IMR-90 (cell line): ENCODE measurements at regions not wholly inside any gene's neighbourhood (a gene's known extent, or its start where the extent isn't known, plus 50 kb on each side); places are given as distances from the start of the nearest gene placed in this dataset.

Experiments used
- ATAC-seq: fragments of 200-7000 bp; cut with Tn5 transposase; 2 replicates; pipeline ENCODE4 v1.9.1; 2020; ENCODE audit warnings: low read depth, mild to moderate bottlenecking, moderate library complexity
- BruUV-seq: library from RNA; stranded (reverse); fragments of 400-500 nt; replicated peaks from 2 replicates; lab custom pipeline; 2021; lab: Mats Ljungman, UMichigan
- CTCF ChIA-PET: fragments of 300-600 bp; formaldehyde crosslinking; extraction: SDS; loops from one replicate; lab custom pipeline; 2021; ENCODE audit warnings: antibody characterized with exemption; lab: Yijun Ruan, JAX
- POLR2A ChIA-PET: fragments of 300-600 bp; sonication (Branson Sonifier 250); formaldehyde crosslinking; loops from one replicate; lab custom pipeline; 2022; ENCODE audit warnings: antibody characterized with exemption; ENCODE audit not compliant: unreplicated experiment; lab: Charles Lee
- DNase-seq: peaks from one replicate; pipeline ENCODE4 v3.0.0; 2013
- H2AFZ ChIP-seq: replicated peaks from 2 replicates; pipeline ENCODE3; 2013; ENCODE audit warnings: low read length, mild to moderate bottlenecking; ENCODE audit not compliant: poor library complexity
- H2AK5ac ChIP-seq: 2 replicates; pipeline ENCODE4 v1.6.1; 2013; ENCODE audit warnings: low read depth, low read length, inconsistent platforms
- H2AK9ac ChIP-seq: replicated peaks from 2 replicates; pipeline ENCODE3; 2013; ENCODE audit warnings: mild to moderate bottlenecking, low read depth, low read length, moderate library complexity; ENCODE audit not compliant: poor library complexity
- H2BK120ac ChIP-seq: 2 replicates; pipeline ENCODE4 v1.6.1; 2013; ENCODE audit warnings: low read depth, low read length, inconsistent platforms
- H2BK15ac ChIP-seq: 3 replicates; pipeline ENCODE4 v1.6.1; 2013; ENCODE audit warnings: low read depth, low read length, inconsistent platforms
- H2BK20ac ChIP-seq: 2 replicates; pipeline ENCODE4 v1.6.1; 2013; ENCODE audit warnings: low read depth, mild to moderate bottlenecking, inconsistent platforms, low read length, moderate library complexity
- H2BK5ac ChIP-seq: 2 replicates; pipeline ENCODE4 v1.6.1; 2013; ENCODE audit warnings: mild to moderate bottlenecking, low read depth, low read length, inconsistent platforms; ENCODE audit not compliant: poor library complexity, severe bottlenecking
- H3K14ac ChIP-seq: replicated peaks from 2 replicates; pipeline ENCODE4 v1.6.1; 2013; ENCODE audit warnings: low read depth, low read length, inconsistent platforms
- H3K18ac ChIP-seq: 2 replicates; pipeline ENCODE4 v1.6.1; 2013; ENCODE audit warnings: low read depth, low read length, control low read depth
- H3K23ac ChIP-seq: 2 replicates; pipeline ENCODE4 v1.6.1; 2013; ENCODE audit warnings: low read depth, low read length, inconsistent platforms
- H3K27ac ChIP-seq: 2 replicates; pipeline ENCODE4 v1.5.1; 2013; ENCODE audit warnings: mild to moderate bottlenecking, control low read depth, low read length; ENCODE audit not compliant: insufficient read depth
- H3K27me3 ChIP-seq: 2 replicates; pipeline ENCODE4 v1.6.1; 2013; ENCODE audit warnings: low read length; ENCODE audit not compliant: control insufficient read depth, insufficient read depth
- H3K36me3 ChIP-seq: 2 replicates; pipeline ENCODE4 v1.6.1; 2013; ENCODE audit warnings: low read length, mixed read lengths; ENCODE audit not compliant: control insufficient read depth, insufficient read depth
- H3K4ac ChIP-seq: 2 replicates; pipeline ENCODE4 v1.6.1; 2013; ENCODE audit warnings: low read depth, low read length, inconsistent platforms
- H3K4me1 ChIP-seq: 2 replicates; pipeline ENCODE4 v1.6.1; 2013; ENCODE audit warnings: low read length, mixed read lengths; ENCODE audit not compliant: control insufficient read depth, insufficient read depth
- H3K4me2 ChIP-seq: 2 replicates; pipeline ENCODE4 v1.6.1; 2013; ENCODE audit warnings: low read depth, mild to moderate bottlenecking, control low read depth, low read length, moderate library complexity
- H3K4me3 ChIP-seq: 2 replicates; pipeline ENCODE4 v1.5.1; 2013; ENCODE audit warnings: low read depth, mild to moderate bottlenecking, control low read depth, low read length, moderate library complexity; ENCODE audit not compliant: insufficient read depth
- H3K56ac ChIP-seq: 2 replicates; pipeline ENCODE4 v1.6.1; 2013; ENCODE audit warnings: low read length, inconsistent platforms; ENCODE audit not compliant: insufficient read depth; ENCODE audit errors: extremely low read depth
- H3K79me1 ChIP-seq, 2 experiments: 2 replicates each; pipeline ENCODE4 v1.6.1; 2013; ENCODE audit warnings: low read length in 2 of 2, inconsistent platforms in 1 of 2, low read depth in 1 of 2
- H3K9ac ChIP-seq: 2 replicates; pipeline ENCODE4 v1.6.1; 2013; ENCODE audit warnings: low read depth, low read length, control low read depth
- H3K9me1 ChIP-seq: 2 replicates; pipeline ENCODE4 v1.6.1; 2013; ENCODE audit warnings: low read length, inconsistent platforms; ENCODE audit not compliant: insufficient read depth
- H3K9me3 ChIP-seq: 2 replicates; pipeline ENCODE4 v1.6.1; 2013; ENCODE audit warnings: low read length; ENCODE audit not compliant: control insufficient read depth, insufficient read depth
- H4K20me1 ChIP-seq: 2 replicates; pipeline ENCODE4 v1.6.1; 2013; ENCODE audit warnings: low read length, inconsistent platforms; ENCODE audit not compliant: insufficient read depth
- H4K5ac ChIP-seq: 2 replicates; pipeline ENCODE4 v1.6.1; 2013; ENCODE audit warnings: mild to moderate bottlenecking, low read depth, low read length, control low read depth
- H4K8ac ChIP-seq, 2 experiments: 2 replicates each; pipeline ENCODE4 v1.6.1; 2013; ENCODE audit warnings: low read depth in 2 of 2, low read length in 2 of 2, control low read depth in 1 of 2, inconsistent platforms in 1 of 2
- H4K91ac ChIP-seq: 2 replicates; pipeline ENCODE4 v1.6.1; 2013; ENCODE audit warnings: low read depth, low read length, inconsistent platforms; ENCODE audit not compliant: insufficient read depth
- BHLHE40 ChIP-seq: fragments of 150-350 bp; IDR thresholded peaks from 2 replicates; pipeline ENCODE4 v1.6.1; 2016; ENCODE audit warnings: mild to moderate bottlenecking, low read depth, low read length
- CEBPB ChIP-seq: IDR thresholded peaks from 2 replicates; pipeline ENCODE4 v1.6.1; 2012; ENCODE audit warnings: low read depth, low read length, improper control_type of control experiment
- MAZ ChIP-seq: IDR thresholded peaks from 2 replicates; pipeline ENCODE4 v1.6.1; 2012; ENCODE audit warnings: low read depth, mild to moderate bottlenecking, low read length, improper control_type of control experiment, moderate library complexity, borderline replicate concordance
- RAD21 ChIP-seq: IDR thresholded peaks from 2 replicates; pipeline ENCODE4 v1.6.1; 2012; ENCODE audit warnings: low read length, improper control_type of control experiment
- RCOR1 ChIP-seq: IDR thresholded peaks from 2 replicates; pipeline ENCODE4 v1.6.1; 2012; ENCODE audit warnings: mild to moderate bottlenecking, low read length, improper control_type of control experiment; ENCODE audit not compliant: insufficient replicate concordance
- RFX5 ChIP-seq: IDR thresholded peaks from 2 replicates; pipeline ENCODE4 v1.8.0; 2012; ENCODE audit warnings: low read depth, mild to moderate bottlenecking, low read length, moderate library complexity
- SMC3 ChIP-seq: fragments of 150-350 bp; IDR thresholded peaks from 2 replicates; pipeline ENCODE4 v1.6.1; 2016; ENCODE audit warnings: low read depth, mild to moderate bottlenecking, antibody characterized with exemption, low read length, moderate library complexity
- WGBS, 2 experiments: methylation state at CpG; one replicate each; pipeline versions ENCODE4 v1.1.5 to v1.1.7; 2013; ENCODE audit warnings: missing lambda C conversion rate in 2 of 2; ENCODE audit not compliant: insufficient read length in 1 of 2; ENCODE audit errors: extremely low coverage in 2 of 2; 5-methylcytosine and 5-hydroxymethylcytosine counted together
- dilution Hi-C: fragments of 300-500 bp; cut with HindIII; formaldehyde crosslinking; loops from one replicate; pipeline ENCODE4 v1.14.3; 2018; ENCODE audit warnings: low sequenced_read_pairs; ENCODE audit not compliant: unreplicated experiment
- in situ Hi-C: fragments of 300-500 bp; cut with MboI; formaldehyde crosslinking; loops from 3 replicates; pipeline ENCODE4 v1.14.3; 2019; ENCODE audit warnings: low sequenced_read_pairs, inconsistent platforms, mixed read lengths
- intact Hi-C: fragments of 100-400 bp; cut with micrococcal nuclease; formaldehyde crosslinking; loops from 2 replicates; pipeline ENCODE4 v1.10.0; 2022
- TF ChIP-seq, protein P1 (sequence below): fragments of 150-350 bp; IDR thresholded peaks from 2 replicates; pipeline ENCODE4 v1.6.1; 2017; ENCODE audit warnings: mild to moderate bottlenecking, antibody characterized with exemption, low read length, low read depth
- TF ChIP-seq, protein P2 (sequence below): fragments of 150-350 bp; IDR thresholded peaks from 2 replicates; pipeline ENCODE4 v1.6.1; 2016; ENCODE audit warnings: low read depth, mild to moderate bottlenecking, low read length, moderate library complexity, borderline replicate concordance
- TF ChIP-seq, protein P3 (sequence below): conservative IDR thresholded peaks from 2 replicates; pipeline ENCODE4 v1.5.1; 2012; ENCODE audit warnings: mild to moderate bottlenecking, low read depth, low read length, improper control_type of control experiment

GRCh38 chr1:60146884-60147283, 73.3 kb upstream of the C1orf87 start:
- H2BK5ac ChIP-seq = no peak overlapping the region
- DNase-seq = no peak
- dilution Hi-C loops (no loop called here), intact Hi-C loops (no loop called here), in situ Hi-C loops (no loop called here)
- TF ChIP-seq, protein P1, sequence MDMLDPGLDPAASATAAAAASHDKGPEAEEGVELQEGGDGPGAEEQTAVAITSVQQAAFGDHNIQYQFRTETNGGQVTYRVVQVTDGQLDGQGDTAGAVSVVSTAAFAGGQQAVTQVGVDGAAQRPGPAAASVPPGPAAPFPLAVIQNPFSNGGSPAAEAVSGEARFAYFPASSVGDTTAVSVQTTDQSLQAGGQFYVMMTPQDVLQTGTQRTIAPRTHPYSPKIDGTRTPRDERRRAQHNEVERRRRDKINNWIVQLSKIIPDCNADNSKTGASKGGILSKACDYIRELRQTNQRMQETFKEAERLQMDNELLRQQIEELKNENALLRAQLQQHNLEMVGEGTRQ = no peak
- TF ChIP-seq, protein P2, sequence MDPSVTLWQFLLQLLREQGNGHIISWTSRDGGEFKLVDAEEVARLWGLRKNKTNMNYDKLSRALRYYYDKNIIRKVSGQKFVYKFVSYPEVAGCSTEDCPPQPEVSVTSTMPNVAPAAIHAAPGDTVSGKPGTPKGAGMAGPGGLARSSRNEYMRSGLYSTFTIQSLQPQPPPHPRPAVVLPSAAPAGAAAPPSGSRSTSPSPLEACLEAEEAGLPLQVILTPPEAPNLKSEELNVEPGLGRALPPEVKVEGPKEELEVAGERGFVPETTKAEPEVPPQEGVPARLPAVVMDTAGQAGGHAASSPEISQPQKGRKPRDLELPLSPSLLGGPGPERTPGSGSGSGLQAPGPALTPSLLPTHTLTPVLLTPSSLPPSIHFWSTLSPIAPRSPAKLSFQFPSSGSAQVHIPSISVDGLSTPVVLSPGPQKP = no peak
- no peak for TF ChIP-seq RFX5
- no peak for TF ChIP-seq SMC3
- TF ChIP-seq BHLHE40 = no peak
- TF ChIP-seq MAZ = no peak
- TF ChIP-seq, protein P3, sequence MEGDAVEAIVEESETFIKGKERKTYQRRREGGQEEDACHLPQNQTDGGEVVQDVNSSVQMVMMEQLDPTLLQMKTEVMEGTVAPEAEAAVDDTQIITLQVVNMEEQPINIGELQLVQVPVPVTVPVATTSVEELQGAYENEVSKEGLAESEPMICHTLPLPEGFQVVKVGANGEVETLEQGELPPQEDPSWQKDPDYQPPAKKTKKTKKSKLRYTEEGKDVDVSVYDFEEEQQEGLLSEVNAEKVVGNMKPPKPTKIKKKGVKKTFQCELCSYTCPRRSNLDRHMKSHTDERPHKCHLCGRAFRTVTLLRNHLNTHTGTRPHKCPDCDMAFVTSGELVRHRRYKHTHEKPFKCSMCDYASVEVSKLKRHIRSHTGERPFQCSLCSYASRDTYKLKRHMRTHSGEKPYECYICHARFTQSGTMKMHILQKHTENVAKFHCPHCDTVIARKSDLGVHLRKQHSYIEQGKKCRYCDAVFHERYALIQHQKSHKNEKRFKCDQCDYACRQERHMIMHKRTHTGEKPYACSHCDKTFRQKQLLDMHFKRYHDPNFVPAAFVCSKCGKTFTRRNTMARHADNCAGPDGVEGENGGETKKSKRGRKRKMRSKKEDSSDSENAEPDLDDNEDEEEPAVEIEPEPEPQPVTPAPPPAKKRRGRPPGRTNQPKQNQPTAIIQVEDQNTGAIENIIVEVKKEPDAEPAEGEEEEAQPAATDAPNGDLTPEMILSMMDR = no peak
- no peak for TF ChIP-seq RAD21
- no peak for TF ChIP-seq RCOR1
- no peak for TF ChIP-seq CEBPB
- no peak overlapping the region for H3K4me3 ChIP-seq
- no peak overlapping the region for H2BK20ac ChIP-seq
- no peaks in the 10 kb centered on the region for H3K9me3 ChIP-seq
- H2AK5ac ChIP-seq = no peak overlapping the region
- H4K20me1 ChIP-seq = no peaks in the 10 kb centered on the region
- no peaks in the 10 kb centered on the region for H3K27me3 ChIP-seq
- no TSS peak for BruUV-seq
- no peak overlapping the region for H4K91ac ChIP-seq
- no peak overlapping the region for H2AFZ ChIP-seq
- H3K79me1 ChIP-seq = no peaks in the 10 kb centered on the region
- ChIA-PET POLR2A (no interaction called here), CTCF (no interaction called here)
- no peaks in the 10 kb centered on the region for H3K9me1 ChIP-seq
- no peak overlapping the region for H3K4me2 ChIP-seq
- H3K4ac ChIP-seq = no peak overlapping the region
- H3K9ac ChIP-seq = no peak overlapping the region
- no peak for ATAC-seq
- no peaks in the 10 kb centered on the region for H3K4me1 ChIP-seq
- no peak overlapping the region for H3K18ac ChIP-seq
- no peak overlapping the region for H3K14ac ChIP-seq
- H2BK120ac ChIP-seq = no peak overlapping the region
- no peak overlapping the region for H2BK15ac ChIP-seq
- no peak overlapping the region for H2AK9ac ChIP-seq
- H3K56ac ChIP-seq = no peak overlapping the region
- H3K36me3 ChIP-seq = no peaks in the 10 kb centered on the region
- no peak overlapping the region for H3K27ac ChIP-seq
- H3K23ac ChIP-seq = no peak overlapping the region
- WGBS, 2 experiments = no CpG with 5 or more reads among the region's 1 CpG
- no peak overlapping the region for H4K5ac ChIP-seq
- H4K8ac ChIP-seq = no peak overlapping the region
